Heart left ventricle (tissue), 13 donors: ENCODE measurements at regions not wholly inside any gene's neighbourhood (a gene's known extent, or its start where the extent isn't known, plus 50 kb on each side); places are given as distances from the start of the nearest gene placed in this dataset.

ENCODE experiments used
- CTCF ChIP-seq, 12 donors: fragments of 200-600 bp; sonication (generic) in 4 of 12; IDR thresholded peaks; one replicate each; pipeline versions ENCODE4 v1.5.0 to v1.8.0; 2018 to 2022; ENCODE audit warnings: antibody characterized with exemption in 12 of 12, mild to moderate bottlenecking in 5 of 12
- POLR2A ChIP-seq, 2 donors: fragments of 450-650 bp; IDR thresholded peaks; one replicate each; pipeline ENCODE4 v1.6.1; 2017; ENCODE audit warnings: antibody characterized with exemption in 2 of 2, mild to moderate bottlenecking in 2 of 2, moderate library complexity in 2 of 2
- donor health status: ischemic (EF 13 %, LVEDD 7.1; RV severe dilation, severe dysfunction).
- donor health status: DM: no; HTN: yes; CAD: no.
- donor health status: DM: no; HTN: no; CAD: no.
- donor health status: ischemic (EF 25% LVEDD 6.9; RV normal size, moderate dysfunction).
- donor health status: ischemic (EF 25% LVEDD 5.7; RV mildly dilated, moderate dysfunction).
- donor health status: ischemic (EF 35%, LVEDD 5.7; RV mildly dilated, moderate dysfunction).
- donor health status: nonischemic (EF 11% LVEDD 7.7; RV severe dilation, severe dysfunction).
- donor health status: DM: yes; HTN: yes; CAD: no.
- donor health status: PGD.
- donor health status: ischemic (EF 29% LVEDD 5.4; RV normal size, mild dysfunction).
- donor health status: nonischemic (EF 23%, LVEDD 6.1; RV moderate dilation, normal function).

GRCh38 chr16:72311426-72311825 is 139.5 kb upstream of the PMFBP1 start:
- TF ChIP-seq CTCF (IDR thresholded peaks at IDR 0.05) (no peak), POLR2A (IDR thresholded peaks at IDR 0.05) (no peak)
